Stomach (tissue), 4 donors: ENCODE measurements at regions not wholly inside any gene's neighbourhood (a gene's known extent, or its start where the extent isn't known, plus 50 kb on each side); places are given as distances from the start of the nearest gene placed in this dataset.

Experiments used
- EP300 ChIP-seq: sonication (generic); formaldehyde crosslinking; IDR thresholded peaks from one replicate; pipeline ENCODE4 v1.6.1; 2017; ENCODE audit warnings: antibody characterized with exemption
- POLR2A ChIP-seq, 4 donors: fragments of 450-650 bp; IDR thresholded peaks; one replicate each; pipeline ENCODE4 v1.6.1; 2016; ENCODE audit warnings: antibody characterized with exemption in 4 of 4, control low read depth in 2 of 4, mild to moderate bottlenecking in 1 of 4, moderate library complexity in 1 of 4
- POLR2AphosphoS5 ChIP-seq, 3 donors: sonication (generic); formaldehyde crosslinking; IDR thresholded peaks; one replicate each; pipeline ENCODE4 v1.6.1; 2016; ENCODE audit warnings: antibody characterized with exemption in 3 of 3
- TF ChIP-seq, protein P1 (sequence below), 7 experiments: fragments of 450-650 bp in 4 of 7; fragments of 200-600 bp in 3 of 7; sonication (generic) in 3 of 7; IDR thresholded peaks; one replicate each; pipeline ENCODE4 v1.5.1; 2016 to 2019; ENCODE audit warnings: antibody characterized with exemption in 7 of 7, control low read depth in 2 of 7, mild to moderate bottlenecking in 1 of 7

GRCh38 chr14:43914041-43914693, 592.9 kb downstream of the FSCB start:
- TF ChIP-seq EP300 = no peak
- no peak for TF ChIP-seq POLR2A (IDR thresholded peaks at IDR 0.05)
- TF ChIP-seq, protein P1, sequence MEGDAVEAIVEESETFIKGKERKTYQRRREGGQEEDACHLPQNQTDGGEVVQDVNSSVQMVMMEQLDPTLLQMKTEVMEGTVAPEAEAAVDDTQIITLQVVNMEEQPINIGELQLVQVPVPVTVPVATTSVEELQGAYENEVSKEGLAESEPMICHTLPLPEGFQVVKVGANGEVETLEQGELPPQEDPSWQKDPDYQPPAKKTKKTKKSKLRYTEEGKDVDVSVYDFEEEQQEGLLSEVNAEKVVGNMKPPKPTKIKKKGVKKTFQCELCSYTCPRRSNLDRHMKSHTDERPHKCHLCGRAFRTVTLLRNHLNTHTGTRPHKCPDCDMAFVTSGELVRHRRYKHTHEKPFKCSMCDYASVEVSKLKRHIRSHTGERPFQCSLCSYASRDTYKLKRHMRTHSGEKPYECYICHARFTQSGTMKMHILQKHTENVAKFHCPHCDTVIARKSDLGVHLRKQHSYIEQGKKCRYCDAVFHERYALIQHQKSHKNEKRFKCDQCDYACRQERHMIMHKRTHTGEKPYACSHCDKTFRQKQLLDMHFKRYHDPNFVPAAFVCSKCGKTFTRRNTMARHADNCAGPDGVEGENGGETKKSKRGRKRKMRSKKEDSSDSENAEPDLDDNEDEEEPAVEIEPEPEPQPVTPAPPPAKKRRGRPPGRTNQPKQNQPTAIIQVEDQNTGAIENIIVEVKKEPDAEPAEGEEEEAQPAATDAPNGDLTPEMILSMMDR (IDR thresholded peaks at IDR 0.05) = no peak
- no peak for TF ChIP-seq POLR2AphosphoS5 (IDR thresholded peaks at IDR 0.05)
